Head of caudate nucleus (tissue), 42 donors: ENCODE measurements at regions not wholly inside any gene's neighbourhood (a gene's known extent, or its start where the extent isn't known, plus 50 kb on each side); places are given as distances from the start of the nearest gene placed in this dataset.

Experiments used
- DNase-seq, 42 donors: peaks; one replicate each; pipeline versions ENCODE4 v3.0.0 to v3.0.0-alpha.2; 2020 to 2021; ENCODE audit warnings: mixed read lengths in 7 of 42
- intact Hi-C: fragments of 100-400 bp; cut with DNase I; formaldehyde crosslinking; loops from one replicate; pipeline ENCODE4 v1.15.0; 2022

- DNase-seq: peak in 9 of 42 donors; percentile 20 to 66 (median 42)
- intact Hi-C loops: no loop called here
Observed at GRCh38 chr11:45096636-45097035, 49.8 kb upstream of the PRDM11 start.
